ENCODE measurements at regions not wholly inside any gene's neighbourhood (a gene's known extent, or its start where the extent isn't known, plus 50 kb on each side); places are given as distances from the start of the nearest gene placed in this dataset.

GRCh38 chr5:53211799-53212198, 102.2 kb upstream of the MOCS2 start:
- Histone ChIP-seq H3K36me3 (ENCODE audit: control insufficient read depth, insufficient read depth, low read length) (no peaks in the 10 kb centered on the region), H3K27ac (ENCODE audit: low read depth, low read length) (no peak overlapping the region), H3K4me1 (ENCODE audit: control insufficient read depth, insufficient read depth, low read length) (0 out of 2 replicates have a peak, but pooled peaks cover 6% of the 10 kb centered on the region), H3K9ac (ENCODE audit: low read depth, low read length) (no peak overlapping the region), H3K27me3 (ENCODE audit: control insufficient read depth, insufficient read depth, low read length) (no peaks in the 10 kb centered on the region), H3K4me3 (ENCODE audit: low read depth, low read length) (no peak overlapping the region), H3K9me3 (ENCODE audit: control insufficient read depth, insufficient read depth, low read length) (no peaks in the 10 kb centered on the region)

DNA sequence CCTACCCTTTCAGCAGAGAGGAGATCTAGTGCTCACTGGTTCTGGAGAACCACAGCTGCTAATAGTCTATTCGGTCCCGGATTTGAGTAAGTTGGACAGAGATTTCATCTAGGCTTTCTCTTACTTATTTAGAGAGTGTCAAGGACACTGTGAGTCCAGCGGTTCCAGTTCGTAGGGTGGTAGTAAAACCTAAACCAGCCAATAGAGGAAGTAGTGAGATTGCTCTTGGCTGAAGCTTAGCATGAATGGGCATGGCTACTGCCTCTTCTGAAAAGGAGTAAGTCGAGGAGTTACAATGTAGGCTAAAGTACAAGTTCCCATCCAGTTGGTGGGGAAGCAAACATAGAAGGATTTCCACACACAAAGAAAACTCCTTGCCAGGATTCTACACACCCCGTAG, 109.6 kb upstream of the MOCS2 start:
- Histone ChIP-seq H3K9me3 (ENCODE audit: control insufficient read depth, insufficient read depth, low read length) (peaks cover 10% of the 10 kb centered on the region), H3K27me3 (ENCODE audit: control insufficient read depth, insufficient read depth, low read length) (no peaks in the 10 kb centered on the region), H3K36me3 (ENCODE audit: control insufficient read depth, insufficient read depth, low read length) (no peaks in the 10 kb centered on the region), H3K4me1 (ENCODE audit: control insufficient read depth, insufficient read depth, low read length) (0 out of 2 replicates have a peak, but pooled peaks cover 6% of the 10 kb centered on the region), H3K4me3 (ENCODE audit: low read depth, low read length) (no peak overlapping the region), H3K9ac (ENCODE audit: low read depth, low read length) (no peak overlapping the region), H3K27ac (ENCODE audit: low read depth, low read length) (no peak overlapping the region)

DNA sequence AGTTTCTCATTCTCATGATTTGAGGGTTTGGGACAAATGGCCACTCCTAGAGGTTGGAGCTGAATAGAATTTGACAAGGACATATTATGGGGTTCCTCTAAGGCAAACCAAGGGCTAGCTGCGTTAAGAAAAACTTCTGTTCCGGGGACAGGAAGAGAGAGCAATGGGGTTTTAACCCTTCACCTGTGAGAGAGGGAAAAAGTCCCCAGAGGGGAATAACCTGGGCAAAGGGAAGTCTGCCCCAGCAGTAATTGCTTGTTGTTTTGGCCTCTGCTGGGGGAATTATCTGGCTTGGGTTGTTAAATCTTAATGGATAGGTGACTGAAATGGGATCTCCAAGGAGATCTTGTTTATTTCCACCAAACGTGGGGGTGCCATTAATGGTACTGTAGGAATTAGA, 110.1 kb upstream of the MOCS2 start:
- Histone ChIP-seq H3K4me3 (ENCODE audit: low read depth, low read length) (no peak overlapping the region), H3K9me3 (ENCODE audit: control insufficient read depth, insufficient read depth, low read length) (peaks cover 10% of the 10 kb centered on the region), H3K36me3 (ENCODE audit: control insufficient read depth, insufficient read depth, low read length) (no peaks in the 10 kb centered on the region), H3K4me1 (ENCODE audit: control insufficient read depth, insufficient read depth, low read length) (0 out of 2 replicates have a peak, but pooled peaks cover 6% of the 10 kb centered on the region), H3K27me3 (ENCODE audit: control insufficient read depth, insufficient read depth, low read length) (no peaks in the 10 kb centered on the region), H3K27ac (ENCODE audit: low read depth, low read length) (no peak overlapping the region), H3K9ac (ENCODE audit: low read depth, low read length) (no peak overlapping the region)

GRCh38 chr5:53233645-53234405, 124.3 kb upstream of the MOCS2 start:
- H3K27ac ChIP-seq (ENCODE audit: low read depth, low read length): no peak overlapping the region
- H3K36me3 ChIP-seq (ENCODE audit: control insufficient read depth, insufficient read depth, low read length): no peaks in the 10 kb centered on the region
- no peak overlapping the region for H3K4me3 ChIP-seq (ENCODE audit: low read depth, low read length)
- no peaks in the 10 kb centered on the region for H3K27me3 ChIP-seq (ENCODE audit: control insufficient read depth, insufficient read depth, low read length)
- H3K9me3 ChIP-seq (ENCODE audit: control insufficient read depth, insufficient read depth, low read length): peaks cover 21% of the 10 kb centered on the region
- H3K9ac ChIP-seq (ENCODE audit: low read depth, low read length): no peak overlapping the region
- no peaks in the 10 kb centered on the region for H3K4me1 ChIP-seq (ENCODE audit: control insufficient read depth, insufficient read depth, low read length)

- H3K4me1 ChIP-seq (ENCODE audit: control insufficient read depth, insufficient read depth, low read length): no peaks in the 10 kb centered on the region
- no peak overlapping the region for H3K9ac ChIP-seq (ENCODE audit: low read depth, low read length)
- H3K27me3 ChIP-seq (ENCODE audit: control insufficient read depth, insufficient read depth, low read length): no peaks in the 10 kb centered on the region
- no peaks in the 10 kb centered on the region for H3K36me3 ChIP-seq (ENCODE audit: control insufficient read depth, insufficient read depth, low read length)
- no peak overlapping the region for H3K4me3 ChIP-seq (ENCODE audit: low read depth, low read length)
- no peak overlapping the region for H3K27ac ChIP-seq (ENCODE audit: low read depth, low read length)
- H3K9me3 ChIP-seq (ENCODE audit: control insufficient read depth, insufficient read depth, low read length): no peaks in the 10 kb centered on the region; the same call in 1 of the 2 replicates
Measured at GRCh38 chr5:53236683-53237082, 127.1 kb upstream of the MOCS2 start.

GRCh38 chr5:53237876-53238275, 128.3 kb upstream of the MOCS2 start:
- H3K27ac ChIP-seq (ENCODE audit: low read depth, low read length): no peak overlapping the region
- no peaks in the 10 kb centered on the region for H3K27me3 ChIP-seq (ENCODE audit: control insufficient read depth, insufficient read depth, low read length)
- H3K4me3 ChIP-seq (ENCODE audit: low read depth, low read length): no peak overlapping the region
- no peaks in the 10 kb centered on the region for H3K4me1 ChIP-seq (ENCODE audit: control insufficient read depth, insufficient read depth, low read length)
- no peaks in the 10 kb centered on the region for H3K36me3 ChIP-seq (ENCODE audit: control insufficient read depth, insufficient read depth, low read length)
- no peak overlapping the region for H3K9ac ChIP-seq (ENCODE audit: low read depth, low read length)
- no peaks in the 10 kb centered on the region; the same call in 1 of the 2 replicates for H3K9me3 ChIP-seq (ENCODE audit: control insufficient read depth, insufficient read depth, low read length)

DNA sequence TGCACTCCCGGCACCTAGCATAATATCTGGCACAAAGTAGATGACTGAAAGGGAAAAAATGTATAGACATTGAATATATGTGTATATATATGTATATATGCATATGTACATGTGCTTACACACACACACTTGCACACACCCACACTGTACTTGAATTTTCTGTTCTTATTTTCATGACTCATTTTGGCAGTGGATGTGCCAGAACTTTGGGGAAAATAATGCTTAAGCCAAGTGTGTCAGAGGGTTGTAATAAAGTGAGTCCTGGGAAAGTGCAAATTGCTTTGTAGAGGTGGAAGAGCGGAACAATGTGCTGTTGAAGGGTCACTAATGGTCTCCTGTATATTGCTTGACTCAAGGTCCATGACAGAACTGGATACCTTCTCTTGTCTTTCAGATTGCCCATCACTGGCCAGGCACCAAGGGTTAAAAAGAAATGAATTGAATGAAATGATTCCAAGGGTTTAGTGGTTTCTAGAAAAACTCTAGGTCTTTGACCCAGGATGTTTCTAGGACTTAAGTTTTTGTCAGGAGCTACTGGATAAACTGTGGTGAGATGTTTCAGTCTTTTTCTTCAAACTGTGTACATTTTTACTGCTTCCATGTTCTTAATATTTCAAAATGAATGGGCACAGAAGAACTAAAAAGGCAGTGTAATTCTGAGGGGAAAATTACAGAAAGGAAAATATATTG, 129.9 kb upstream of the MOCS2 start:
- Histone ChIP-seq H3K4me1 (ENCODE audit: control insufficient read depth, insufficient read depth, low read length) (no peaks in the 10 kb centered on the region), H3K27ac (ENCODE audit: low read depth, low read length) (no peak overlapping the region), H3K27me3 (ENCODE audit: control insufficient read depth, insufficient read depth, low read length) (no peaks in the 10 kb centered on the region), H3K4me3 (ENCODE audit: low read depth, low read length) (no peak overlapping the region), H3K9me3 (ENCODE audit: control insufficient read depth, insufficient read depth, low read length) (no peaks in the 10 kb centered on the region), H3K36me3 (ENCODE audit: control insufficient read depth, insufficient read depth, low read length) (no peaks in the 10 kb centered on the region), H3K9ac (ENCODE audit: low read depth, low read length) (no peak overlapping the region)

DNA sequence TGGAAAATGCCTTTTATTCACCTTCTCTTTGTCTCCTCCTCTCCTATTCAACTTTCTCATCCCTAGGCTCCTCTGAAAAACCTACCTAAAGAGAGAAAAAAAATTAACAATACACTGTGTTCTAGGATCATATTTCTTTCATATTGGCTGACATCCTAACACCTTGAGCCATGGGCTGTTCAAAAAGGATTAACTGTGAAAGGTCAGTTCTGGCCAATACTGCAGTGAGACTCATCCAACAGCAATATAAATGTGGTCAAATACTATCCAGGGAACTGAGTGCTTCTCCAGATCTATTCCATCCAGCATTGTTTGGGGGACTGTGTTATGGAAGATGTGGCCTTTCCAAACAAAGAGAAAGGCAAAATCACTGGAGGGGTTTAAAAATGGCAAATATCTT, 131.1 kb upstream of the MOCS2 start:
- Histone ChIP-seq H3K9ac (ENCODE audit: low read depth, low read length) (no peak overlapping the region), H3K27me3 (ENCODE audit: control insufficient read depth, insufficient read depth, low read length) (no peaks in the 10 kb centered on the region), H3K4me1 (ENCODE audit: control insufficient read depth, insufficient read depth, low read length) (no peaks in the 10 kb centered on the region), H3K27ac (ENCODE audit: low read depth, low read length) (no peak overlapping the region), H3K4me3 (ENCODE audit: low read depth, low read length) (no peak overlapping the region), H3K36me3 (ENCODE audit: control insufficient read depth, insufficient read depth, low read length) (no peaks in the 10 kb centered on the region), H3K9me3 (ENCODE audit: control insufficient read depth, insufficient read depth, low read length) (no peaks in the 10 kb centered on the region)

- Histone ChIP-seq H3K9me3 (ENCODE audit: control insufficient read depth, insufficient read depth, low read length) (no peaks in the 10 kb centered on the region), H3K4me1 (ENCODE audit: control insufficient read depth, insufficient read depth, low read length) (no peaks in the 10 kb centered on the region), H3K4me3 (ENCODE audit: low read depth, low read length) (no peak overlapping the region), H3K9ac (ENCODE audit: low read depth, low read length) (no peak overlapping the region), H3K36me3 (ENCODE audit: control insufficient read depth, insufficient read depth, low read length) (no peaks in the 10 kb centered on the region), H3K27ac (ENCODE audit: low read depth, low read length) (no peak overlapping the region), H3K27me3 (ENCODE audit: control insufficient read depth, insufficient read depth, low read length) (no peaks in the 10 kb centered on the region)
Measured at GRCh38 chr5:53241572-53241971, 132.0 kb upstream of the MOCS2 start.

DNA sequence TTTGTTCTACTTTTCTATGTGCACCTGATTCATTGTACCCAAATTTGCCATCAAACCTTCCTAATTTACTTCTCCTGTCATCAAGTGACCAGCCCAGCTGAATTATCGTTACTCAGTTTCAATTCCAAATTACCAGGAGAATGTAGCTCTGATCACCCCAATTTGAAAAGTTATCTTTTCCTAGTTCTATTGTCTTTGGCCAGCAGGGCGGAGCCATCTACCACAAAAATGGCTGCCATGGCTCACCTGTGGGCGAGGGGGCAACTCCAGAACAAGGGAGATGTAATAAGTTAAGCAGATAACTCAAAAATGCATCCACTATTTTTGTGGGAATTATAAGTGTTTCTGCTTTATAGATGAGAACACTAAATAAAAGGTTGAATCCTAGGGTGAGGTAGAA, 133.8 kb upstream of the MOCS2 start:
- no peak overlapping the region for H3K4me3 ChIP-seq (ENCODE audit: low read depth, low read length)

GRCh38 chr5:53246042-53246836, 136.7 kb upstream of the MOCS2 start:
- Histone ChIP-seq H3K27me3 (ENCODE audit: control insufficient read depth, insufficient read depth, low read length) (no peaks in the 10 kb centered on the region), H3K27ac (ENCODE audit: low read depth, low read length) (no peak overlapping the region), H3K36me3 (ENCODE audit: control insufficient read depth, insufficient read depth, low read length) (no peaks in the 10 kb centered on the region), H3K4me3 (ENCODE audit: low read depth, low read length) (no peak overlapping the region), H3K9ac (ENCODE audit: low read depth, low read length) (no peak overlapping the region), H3K9me3 (ENCODE audit: control insufficient read depth, insufficient read depth, low read length) (no peaks in the 10 kb centered on the region), H3K4me1 (ENCODE audit: control insufficient read depth, insufficient read depth, low read length) (no peaks in the 10 kb centered on the region)

More for the DNA sequence above, 133.8 kb upstream of the MOCS2 start:
- H3K9me3 ChIP-seq (ENCODE audit: control insufficient read depth, insufficient read depth, low read length): no peaks in the 10 kb centered on the region
- H3K27ac ChIP-seq (ENCODE audit: low read depth, low read length): no peak overlapping the region
- H3K9ac ChIP-seq (ENCODE audit: low read depth, low read length): no peak overlapping the region
- H3K27me3 ChIP-seq (ENCODE audit: control insufficient read depth, insufficient read depth, low read length): no peaks in the 10 kb centered on the region
- no peaks in the 10 kb centered on the region for H3K36me3 ChIP-seq (ENCODE audit: control insufficient read depth, insufficient read depth, low read length)
- H3K4me1 ChIP-seq (ENCODE audit: control insufficient read depth, insufficient read depth, low read length): no peaks in the 10 kb centered on the region
